Esophagus muscularis mucosa (tissue), 4 donors: ENCODE measurements at regions not wholly inside any gene's neighbourhood (a gene's known extent, or its start where the extent isn't known, plus 50 kb on each side); places are given as distances from the start of the nearest gene placed in this dataset.

Source experiments
- DNase-seq: peaks from one replicate; pipeline ENCODE4 v3.0.0-alpha.2; 2017; ENCODE audit errors: extremely low spot score
- H3K27ac ChIP-seq, 4 donors: fragments of 200-600 bp; sonication (generic); replicated peaks in 1 of 4; 1 replicate in 3 of 4; 2 replicates in 1 of 4; pipeline ENCODE4 v1.5.1; 2016 to 2019; ENCODE audit warnings: mild to moderate bottlenecking in 1 of 4
- H3K27me3 ChIP-seq, 4 donors: fragments of 200-600 bp; sonication (generic); one replicate each; pipeline versions ENCODE4 v1.5.1 to v1.6.0; 2016 to 2019
- H3K36me3 ChIP-seq, 4 donors: fragments of 200-600 bp; sonication (generic); one replicate each; pipeline ENCODE4 v1.5.1; 2016 to 2019
- H3K4me1 ChIP-seq, 4 donors: fragments of 200-600 bp; sonication (generic); one replicate each; pipeline ENCODE4 v1.5.1; 2016 to 2019
- H3K4me3 ChIP-seq, 4 donors: fragments of 200-600 bp; sonication (generic); 1 replicate in 2 of 4; 2 replicates in 2 of 4; pipeline ENCODE4 v1.5.1; 2016 to 2019; ENCODE audit warnings: mild to moderate bottlenecking in 4 of 4, moderate library complexity in 1 of 4
- H3K9me3 ChIP-seq, 4 donors: fragments of 200-600 bp; sonication (generic); 1 replicate in 3 of 4; 2 replicates in 1 of 4; pipeline ENCODE4 v1.5.1; 2016 to 2019
- CTCF ChIP-seq, 3 experiments: fragments of 200-600 bp in 2 of 3; fragments of 450-650 bp in 1 of 3; sonication (generic) in 2 of 3; IDR thresholded peaks; one replicate each; pipeline ENCODE4 v1.5.1; 2017 to 2019; ENCODE audit warnings: antibody characterized with exemption in 3 of 3, mild to moderate bottlenecking in 2 of 3, moderate library complexity in 1 of 3
- EP300 ChIP-seq: sonication (generic); formaldehyde crosslinking; IDR thresholded peaks from one replicate; pipeline ENCODE4 v1.6.1; 2017; ENCODE audit warnings: antibody characterized with exemption
- POLR2A ChIP-seq: fragments of 450-650 bp; IDR thresholded peaks from one replicate; pipeline ENCODE4 v1.6.1; 2017; ENCODE audit warnings: antibody characterized with exemption, moderate library complexity, mild to moderate bottlenecking, low read depth
- POLR2AphosphoS5 ChIP-seq, 2 donors: sonication (generic); formaldehyde crosslinking; IDR thresholded peaks; one replicate each; pipeline ENCODE4 v1.6.1; 2017; ENCODE audit warnings: antibody characterized with exemption in 2 of 2
- WGBS: methylation state at CpG from one replicate; pipeline ENCODE4 v1.1.5; 2018; 5-methylcytosine and 5-hydroxymethylcytosine counted together
- intact Hi-C: fragments of 100-400 bp; cut with DNase I; formaldehyde crosslinking; loops from one replicate; pipeline ENCODE4 v1.15.1; 2023

GRCh38 chr20:61186771-61187472 lies 65.1 kb upstream of the CDH4 start:
- WGBS: 74% methylated on average over 11 of the region's 11 CpGs

GRCh38 chr20:61189534-61189933 lies 62.5 kb upstream of the CDH4 start:
- H3K27ac ChIP-seq: no peak overlapping the region
- peaks cover 0 to 6% (median 0%) of the 10 kb centered on the region in 4 donors for H3K4me1 ChIP-seq
- no peaks in the 10 kb centered on the region for H3K9me3 ChIP-seq
- TF ChIP-seq CTCF (IDR thresholded peaks at IDR 0.05): no peak
- TF ChIP-seq EP300: no peak
- no peak for TF ChIP-seq POLR2A
- no peak for TF ChIP-seq POLR2AphosphoS5 (IDR thresholded peaks at IDR 0.05)
- intact Hi-C loops: no loop called here
- H3K4me3 ChIP-seq: no peak overlapping the region
- H3K36me3 ChIP-seq: no peaks in the 10 kb centered on the region
- 89% methylated on average over 1 of the region's 1 CpG for WGBS
- H3K27me3 ChIP-seq: peaks cover 0 to 53% (median 0%) of the 10 kb centered on the region in 4 donors
- no peak for DNase-seq

More at GRCh38 chr20:61186771-61187472, 65.1 kb upstream of the CDH4 start:
- no peak for DNase-seq
- peaks cover 0 to 6% (median 0%) of the 10 kb centered on the region in 4 donors for H3K4me1 ChIP-seq
- intact Hi-C loops: no loop called here
- H3K27ac ChIP-seq: no peak overlapping the region
- no peaks in the 10 kb centered on the region for H3K36me3 ChIP-seq
- TF ChIP-seq EP300 (no peak), POLR2AphosphoS5 (IDR thresholded peaks at IDR 0.05) (no peak), CTCF (IDR thresholded peaks at IDR 0.05) (no peak), POLR2A (no peak)
- no peak overlapping the region for H3K4me3 ChIP-seq
- H3K27me3 ChIP-seq: peaks cover 0 to 42% (median 0%) of the 10 kb centered on the region in 4 donors
- no peaks in the 10 kb centered on the region for H3K9me3 ChIP-seq

- peaks cover 0 to 65% (median 1%) of the 10 kb centered on the region in 4 donors for H3K27me3 ChIP-seq
- H3K36me3 ChIP-seq: no peaks in the 10 kb centered on the region
- H3K4me3 ChIP-seq: no peak overlapping the region
- intact Hi-C loops: no loop called here
- TF ChIP-seq CTCF (IDR thresholded peaks at IDR 0.05) (no peak), POLR2A (no peak), EP300 (no peak), POLR2AphosphoS5 (IDR thresholded peaks at IDR 0.05) (no peak)
- no peak for DNase-seq
- H3K27ac ChIP-seq: no peak overlapping the region
- no peaks in the 10 kb centered on the region for H3K9me3 ChIP-seq
- H3K4me1 ChIP-seq: peaks cover 0 to 4% (median 0%) of the 10 kb centered on the region in 4 donors
- 92% methylated on average over 9 of the region's 9 CpGs for WGBS
Measured at GRCh38 chr20:61191096-61191495, 61.0 kb upstream of the CDH4 start.

GRCh38 chr20:61192337-61192950 lies 59.6 kb upstream of the CDH4 start:
- Histone ChIP-seq H3K36me3 (no peaks in the 10 kb centered on the region), H3K9me3 (no peaks in the 10 kb centered on the region), H3K27ac (no peak overlapping the region), H3K27me3 (peaks cover 0 to 69% (median 5%) of the 10 kb centered on the region in 4 donors), H3K4me1 (no peaks in the 10 kb centered on the region), H3K4me3 (no peak overlapping the region)
- no peak for TF ChIP-seq POLR2A
- TF ChIP-seq CTCF (IDR thresholded peaks at IDR 0.05): no peak
- no peak for TF ChIP-seq EP300
- no peak for TF ChIP-seq POLR2AphosphoS5 (IDR thresholded peaks at IDR 0.05)
- 60% methylated on average over 9 of the region's 10 CpGs for WGBS
- intact Hi-C loops: no loop called here
- no peak for DNase-seq
